Nephron progenitor cell (in vitro differentiated cells): ENCODE measurements at regions not wholly inside any gene's neighbourhood (a gene's known extent, or its start where the extent isn't known, plus 50 kb on each side); places are given as distances from the start of the nearest gene placed in this dataset.

ENCODE experiments used
- DNase-seq: peaks from one replicate; pipeline ENCODE4 v3.0.0; 2021
- H3K27ac Mint-ChIP-seq: 2 replicates; pipeline ENCODE4 v1.8.0; 2021; ENCODE audit warnings: mild to moderate bottlenecking, moderate library complexity, mixed read lengths
- H3K27me3 Mint-ChIP-seq: 2 replicates; pipeline ENCODE4 v1.8.0; 2021; ENCODE audit warnings: mild to moderate bottlenecking, low read depth, mixed read lengths; ENCODE audit not compliant: poor library complexity
- H3K36me3 Mint-ChIP-seq: 2 replicates; pipeline ENCODE4 v1.8.0; 2021; ENCODE audit warnings: low read depth, mixed read lengths
- H3K4me1 Mint-ChIP-seq: 2 replicates; pipeline ENCODE4 v1.8.0; 2021; ENCODE audit warnings: mixed read lengths
- H3K4me3 Mint-ChIP-seq: 2 replicates; pipeline ENCODE4 v1.8.0; 2021; ENCODE audit warnings: mild to moderate bottlenecking, moderate library complexity, mixed read lengths
- H3K9me3 Mint-ChIP-seq: 2 replicates; pipeline ENCODE4 v1.8.0; 2021; ENCODE audit warnings: mild to moderate bottlenecking, moderate library complexity, mixed read lengths
- CTCF ChIP-seq: fragments of 200-600 bp; sonication (generic); IDR thresholded peaks from 2 replicates; pipeline ENCODE4 v1.5.0; 2021; ENCODE audit warnings: antibody characterized with exemption

- Mint-ChIP-seq H3K9me3 (peaks cover 34% of the 10 kb centered on the region), H3K27ac (no peak overlapping the region), H3K4me1 (peaks cover 17% of the 10 kb centered on the region), H3K36me3 (no peaks in the 10 kb centered on the region), H3K4me3 (no peak overlapping the region), H3K27me3 (peaks cover 3% of the 10 kb centered on the region)
- no peak for DNase-seq
- no peak for TF ChIP-seq CTCF
These were observed 96.4 kb upstream of the MED14 start for GRCh38 chrX:40831750-40832149.

- Mint-ChIP-seq H3K27me3 (peaks cover 3% of the 10 kb centered on the region), H3K9me3 (peaks cover 35% of the 10 kb centered on the region), H3K4me3 (no peak overlapping the region), H3K4me1 (peaks cover 17% of the 10 kb centered on the region), H3K27ac (no peak overlapping the region), H3K36me3 (no peaks in the 10 kb centered on the region)
- TF ChIP-seq CTCF: no peak
- no peak for DNase-seq
These were observed 97.4 kb upstream of the MED14 start for GRCh38 chrX:40832723-40833122.

GRCh38 chrX:40834225-40834624 lies 98.9 kb upstream of the MED14 start:
- H3K4me1 Mint-ChIP-seq: peaks cover 17% of the 10 kb centered on the region
- H3K4me3 Mint-ChIP-seq: no peak overlapping the region
- DNase-seq: no peak
- peaks cover 44% of the 10 kb centered on the region for H3K9me3 Mint-ChIP-seq
- no peaks in the 10 kb centered on the region for H3K36me3 Mint-ChIP-seq
- no peaks in the 10 kb centered on the region for H3K27me3 Mint-ChIP-seq
- no peak overlapping the region for H3K27ac Mint-ChIP-seq
- no peak for TF ChIP-seq CTCF

GRCh38 chrX:40835526-40835925 lies 100.2 kb upstream of the MED14 start:
- Mint-ChIP-seq H3K4me3 (no peak overlapping the region), H3K9me3 (peaks cover 49% of the 10 kb centered on the region), H3K36me3 (peaks cover 8% of the 10 kb centered on the region), H3K27ac (peak overlapping the region; percentile 46), H3K4me1 (peaks cover 17% of the 10 kb centered on the region), H3K27me3 (no peaks in the 10 kb centered on the region)
- DNase-seq: no peak
- TF ChIP-seq CTCF: no peak

- Mint-ChIP-seq H3K36me3 (peaks cover 20% of the 10 kb centered on the region), H3K27ac (no peak overlapping the region), H3K9me3 (peaks cover 51% of the 10 kb centered on the region), H3K4me1 (peaks cover 21% of the 10 kb centered on the region), H3K4me3 (no peak overlapping the region), H3K27me3 (peaks cover 4% of the 10 kb centered on the region)
- no peak for TF ChIP-seq CTCF
- DNase-seq: no peak
These were observed 108.3 kb upstream of the MED14 start for GRCh38 chrX:40843643-40844042.

GRCh38 chrX:40844471-40844870 lies 109.1 kb upstream of the MED14 start:
- H3K27ac Mint-ChIP-seq: no peak overlapping the region
- no peak for TF ChIP-seq CTCF
- DNase-seq: no peak
- no peak overlapping the region for H3K4me3 Mint-ChIP-seq
- H3K4me1 Mint-ChIP-seq: peaks cover 21% of the 10 kb centered on the region
- H3K36me3 Mint-ChIP-seq: peaks cover 20% of the 10 kb centered on the region
- peaks cover 43% of the 10 kb centered on the region for H3K9me3 Mint-ChIP-seq
- H3K27me3 Mint-ChIP-seq: peaks cover 4% of the 10 kb centered on the region
